OCI-M1 (cell line): ENCODE measurements at regions not wholly inside any gene's neighbourhood (a gene's known extent, or its start where the extent isn't known, plus 50 kb on each side); places are given as distances from the start of the nearest gene placed in this dataset.
A peak's percentile ranks its signal among the peaks of the same experiment; 100 is the strongest.

Experiments
- DNase-seq: peaks from one replicate; lab custom pipeline; 2025; lab: John Stamatoyannopoulos, UW

- no peak for DNase-seq
Observed at GRCh38 chr5:62112689-62113228, 193.2 kb upstream of the KIF2A start.

- no peak for DNase-seq
Observed at GRCh38 chr5:62115014-62115413, 191.0 kb upstream of the KIF2A start.

DNA sequence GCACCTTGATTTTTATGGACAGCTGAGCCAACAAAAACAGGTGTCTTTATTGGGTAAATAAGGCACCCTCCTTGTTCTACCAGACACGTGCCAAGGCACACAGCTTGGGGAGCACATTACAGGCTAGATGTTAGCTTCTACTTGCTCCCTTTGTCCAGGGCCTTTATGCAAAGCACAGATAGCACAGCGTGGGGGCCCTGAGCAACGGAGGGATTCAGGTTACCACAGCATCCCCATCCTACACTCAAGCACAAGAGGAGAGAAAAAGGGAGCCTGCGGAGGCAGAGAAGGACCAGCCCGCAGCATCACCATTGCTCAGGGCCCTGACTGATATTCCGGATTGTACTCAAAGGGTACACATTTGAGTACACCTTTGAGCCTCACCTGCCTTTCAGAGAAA lies 181.7 kb upstream of the KIF2A start:
- no peak for DNase-seq

DNA sequence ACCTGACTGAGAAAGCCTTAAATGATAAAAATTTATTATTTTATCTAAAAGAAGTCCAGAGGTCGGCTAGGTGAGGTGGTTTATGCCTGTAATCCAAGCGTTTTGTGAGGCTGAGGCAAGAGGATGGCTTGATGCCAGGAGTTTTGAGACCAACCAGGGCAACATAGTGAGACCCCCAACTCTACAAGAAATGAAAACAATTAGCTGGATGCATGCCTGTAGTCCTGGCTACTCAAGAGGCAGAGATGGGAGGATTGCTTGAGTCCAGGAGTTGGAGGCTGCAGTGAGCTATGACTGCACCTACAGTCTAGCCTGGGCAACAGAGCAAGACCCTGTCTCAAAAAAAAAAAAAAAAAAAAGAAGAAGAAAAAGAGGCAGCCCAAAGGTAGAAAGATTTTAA lies 179.9 kb upstream of the KIF2A start:
- no peak for DNase-seq

GRCh38 chr5:62127098-62127736 lies 178.8 kb upstream of the KIF2A start:
- DNase-seq, result peak; percentile 71

- DNase-seq, result no peak
Observed at GRCh38 chr5:62130107-62130506, 175.9 kb upstream of the KIF2A start.

GRCh38 chr5:62132276-62132675 lies 173.7 kb upstream of the KIF2A start:
- DNase-seq, result no peak

DNA sequence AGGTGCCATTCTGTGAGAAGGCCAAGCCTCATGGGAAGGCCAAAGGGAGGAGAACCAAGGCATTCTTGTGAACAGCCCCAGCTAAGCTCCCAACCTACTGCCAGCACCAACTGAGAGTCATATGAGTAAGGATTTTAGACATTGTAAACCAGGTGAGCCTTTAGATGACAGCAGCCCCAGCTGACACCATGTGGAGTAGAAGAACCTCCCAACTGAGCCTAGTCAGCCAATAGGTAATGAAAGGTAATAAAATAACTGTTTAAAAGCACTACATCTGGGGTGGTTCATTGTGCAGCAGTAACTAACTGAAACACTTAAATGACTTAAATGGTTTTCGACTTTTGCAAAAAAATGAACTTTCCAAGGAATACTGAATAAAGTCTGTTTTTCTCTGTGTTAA lies 172.6 kb upstream of the KIF2A start:
- DNase-seq, result no peak

- DNase-seq, result no peak
Observed at GRCh38 chr5:62134811-62135210, 171.2 kb upstream of the KIF2A start.

DNA sequence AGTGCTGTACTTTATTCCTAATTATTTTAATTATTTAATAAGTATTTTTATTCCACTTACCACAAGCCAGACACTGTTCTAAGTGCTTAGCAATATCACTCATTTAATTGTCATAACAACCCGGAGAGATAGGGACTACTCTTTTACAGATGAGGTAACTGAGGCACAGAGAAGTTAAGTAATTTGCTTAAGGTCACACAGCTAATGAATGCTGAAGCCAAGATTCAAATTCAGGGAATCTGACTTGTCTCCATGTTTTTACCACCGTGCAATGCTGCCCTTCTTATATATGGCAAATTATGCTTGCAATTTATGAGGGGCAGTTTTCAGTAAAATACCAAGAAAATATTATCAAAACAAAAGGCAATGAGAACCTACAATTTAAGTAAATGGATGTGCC lies 168.4 kb upstream of the KIF2A start:
- DNase-seq, result no peak

DNA sequence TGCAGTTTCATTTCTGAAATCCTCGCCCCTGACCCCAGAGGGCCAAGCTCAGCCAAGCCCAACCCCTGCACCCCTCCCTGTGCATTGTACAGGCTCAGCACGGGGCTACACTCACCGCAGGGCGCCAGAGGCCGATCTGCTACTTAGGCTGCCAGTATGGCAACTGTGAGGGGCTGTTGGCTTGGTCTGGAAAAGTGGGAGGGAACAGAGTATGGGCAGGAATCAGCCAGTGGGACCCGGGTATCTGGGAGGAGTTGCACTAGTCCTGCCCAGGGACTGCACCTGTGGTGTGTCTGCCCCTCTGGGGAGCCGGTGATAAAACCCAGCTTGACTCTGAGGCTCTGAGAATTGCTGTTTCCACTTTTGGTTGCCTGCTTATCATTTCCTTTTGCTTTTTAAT lies 167.4 kb upstream of the KIF2A start:
- no peak for DNase-seq

GRCh38 chr5:62139741-62140140 lies 166.3 kb upstream of the KIF2A start:
- peak; percentile 6 for DNase-seq

DNA sequence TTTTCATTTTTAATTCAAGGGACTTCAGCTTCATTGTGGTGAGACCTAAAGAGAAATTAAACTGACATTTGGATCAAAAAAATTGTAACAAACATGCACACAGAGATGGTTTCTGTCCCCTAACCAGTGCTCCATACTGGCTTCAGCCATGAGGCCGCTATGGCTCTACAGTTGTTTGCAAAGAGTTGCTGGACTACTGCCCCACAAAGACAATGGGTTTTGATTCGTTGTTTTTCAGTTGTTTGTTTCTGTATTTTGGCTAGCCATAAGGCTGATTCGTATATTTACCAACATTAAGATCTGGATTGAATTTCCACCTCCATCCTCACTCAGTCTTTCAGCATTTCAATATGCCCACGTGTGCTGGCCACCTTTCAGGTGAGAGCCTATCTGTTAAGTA lies 163.7 kb upstream of the KIF2A start:
- no peak for DNase-seq

- peak; percentile 67 for DNase-seq
Observed at GRCh38 chr5:62143268-62144229, 162.5 kb upstream of the KIF2A start.

DNA sequence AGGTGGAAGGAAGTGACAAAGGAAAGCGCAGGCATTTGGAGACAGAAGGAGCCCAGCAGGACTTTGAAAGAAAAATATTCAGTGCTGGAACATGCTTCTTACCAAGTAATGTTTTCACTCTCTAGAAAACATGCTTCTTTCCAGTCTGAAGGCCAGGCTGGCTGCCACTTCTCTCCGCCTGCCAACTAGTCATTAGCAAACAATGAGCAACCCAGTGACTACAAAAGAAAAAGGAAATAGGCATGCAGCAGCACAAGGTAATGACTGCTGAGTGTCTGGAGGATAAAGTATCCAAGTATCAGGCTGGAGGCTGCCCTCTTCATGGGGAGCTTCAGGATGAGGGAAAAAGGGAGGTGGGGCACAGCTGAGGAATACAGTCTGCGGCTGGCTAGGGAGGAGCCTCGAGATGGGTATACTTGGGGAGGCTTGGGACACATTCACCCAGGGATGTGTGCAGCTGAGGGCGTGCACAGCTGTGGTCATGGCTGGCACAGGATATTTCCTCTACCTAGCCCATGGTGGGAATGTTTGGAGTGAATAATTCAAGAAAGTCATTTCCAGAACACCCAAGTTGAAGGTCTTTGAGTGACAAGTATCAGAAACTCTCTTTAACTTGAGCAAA lies 161.5 kb upstream of the KIF2A start:
- no peak for DNase-seq

GRCh38 chr5:62149879-62150278 lies 156.1 kb upstream of the KIF2A start:
- DNase-seq, result peak; percentile 28

- no peak for DNase-seq
Observed at GRCh38 chr5:62152394-62153087, 153.5 kb upstream of the KIF2A start.

GRCh38 chr5:62154758-62155157 lies 151.2 kb upstream of the KIF2A start:
- DNase-seq, result no peak

- DNase-seq, result no peak
Observed at GRCh38 chr5:62155988-62156387, 150.0 kb upstream of the KIF2A start.

- no peak for DNase-seq
Observed at GRCh38 chr5:62167561-62168057, 138.4 kb upstream of the KIF2A start.

- DNase-seq, result no peak
Observed at GRCh38 chr5:62168506-62169281, 137.3 kb upstream of the KIF2A start.
